DND-41 (cell line): ENCODE measurements at regions not wholly inside any gene's neighbourhood (a gene's known extent, or its start where the extent isn't known, plus 50 kb on each side); places are given as distances from the start of the nearest gene placed in this dataset.
"Not testable (repeated sequence)": the region's sequence is repeated elsewhere in the genome, so short reads cannot be mapped to it uniquely, and the experiment has no call there.

Experiments used
- ATAC-seq: fragments of 200-7000 bp; cut with Tn5 transposase; 3 replicates; pipeline ENCODE4 v1.9.1; 2021; ENCODE audit warnings: low read depth; ENCODE audit not compliant: insufficient read depth
- DNase-seq: peaks from one replicate; pipeline ENCODE4 v3.0.0-alpha.2; 2020
- H2AFZ ChIP-seq: 2 replicates; pipeline ENCODE4 v1.6.0; 2012; ENCODE audit warnings: low read depth, low read length
- H3K27ac ChIP-seq: 2 replicates; pipeline ENCODE4 v1.5.1; 2012; ENCODE audit warnings: low read length, inconsistent platforms
- H3K27me3 ChIP-seq: fragments of 200-600 bp; sonication (generic); 2 replicates; pipeline ENCODE4 v1.6.0; 2012; ENCODE audit warnings: low read length, mild to moderate bottlenecking, inconsistent platforms; ENCODE audit not compliant: insufficient read depth, poor library complexity
- H3K36me3 ChIP-seq: 2 replicates; pipeline ENCODE4 v1.5.1; 2012; ENCODE audit warnings: low read length, inconsistent platforms; ENCODE audit not compliant: insufficient read depth
- H3K4me1 ChIP-seq: 2 replicates; pipeline ENCODE4 v1.5.1; 2012; ENCODE audit warnings: mild to moderate bottlenecking, low read length; ENCODE audit not compliant: insufficient read depth
- H3K4me2 ChIP-seq: 2 replicates; pipeline ENCODE4 v1.6.0; 2012; ENCODE audit warnings: mild to moderate bottlenecking, moderate library complexity, low read length, inconsistent platforms; ENCODE audit not compliant: insufficient read depth
- H3K4me3 ChIP-seq, 2 experiments: fragments of 200-600 bp in 1 of 2; shearing (Covaris generic) in 1 of 2; 2 replicates each; pipeline ENCODE4 v1.5.1; 2012 to 2016; ENCODE audit warnings: inconsistent platforms in 2 of 2, low read length in 2 of 2, mild to moderate bottlenecking in 2 of 2, low read depth in 1 of 2, moderate library complexity in 1 of 2
- H3K79me2 ChIP-seq: 2 replicates; pipeline ENCODE4 v1.6.0; 2012; ENCODE audit warnings: low read length, inconsistent platforms; ENCODE audit not compliant: insufficient read depth
- H3K9ac ChIP-seq: 2 replicates; pipeline ENCODE4 v1.6.0; 2012; ENCODE audit warnings: low read depth, mild to moderate bottlenecking, inconsistent platforms, low read length, moderate library complexity
- H3K9me3 ChIP-seq: 2 replicates; pipeline ENCODE4 v1.5.1; 2012; ENCODE audit warnings: low read length, moderate library complexity, mild to moderate bottlenecking, inconsistent platforms; ENCODE audit not compliant: insufficient read depth, severe bottlenecking
- H4K20me1 ChIP-seq: 2 replicates; pipeline ENCODE4 v1.6.0; 2012; ENCODE audit warnings: low read length; ENCODE audit not compliant: insufficient read depth
- CTCF ChIP-seq: IDR thresholded peaks from 2 replicates; pipeline ENCODE4 v1.5.1; 2012; ENCODE audit warnings: borderline replicate concordance, low read length, moderate library complexity, mild to moderate bottlenecking; ENCODE audit not compliant: poor library complexity, severe bottlenecking; ENCODE audit errors: extremely low read depth
- EZH2 ChIP-seq: IDR thresholded peaks from 3 replicates; pipeline ENCODE4 v1.6.1; 2012; ENCODE audit warnings: borderline replicate concordance, low read depth, mild to moderate bottlenecking, moderate library complexity, low read length, inconsistent platforms; ENCODE audit not compliant: severe bottlenecking

GRCh38 chr21:22804151-22804550, 1805.9 kb downstream of the NCAM2 start:
- H3K9me3 ChIP-seq = no peaks in the 10 kb centered on the region
- H3K4me1 ChIP-seq = no peaks in the 10 kb centered on the region
- H2AFZ ChIP-seq = no peak overlapping the region
- H3K27ac ChIP-seq = no peak overlapping the region
- H3K4me2 ChIP-seq = no peak overlapping the region
- H3K27me3 ChIP-seq = no peaks in the 10 kb centered on the region
- H3K36me3 ChIP-seq = no peaks in the 10 kb centered on the region
- no peaks in the 10 kb centered on the region for H4K20me1 ChIP-seq
- TF ChIP-seq EZH2 = no peak
- TF ChIP-seq CTCF = no peak
- no peak overlapping the region for H3K9ac ChIP-seq
- no peak for ATAC-seq
- no peaks in the 10 kb centered on the region for H3K79me2 ChIP-seq
- no peak overlapping the region for H3K4me3 ChIP-seq
- DNase-seq = no peak

GRCh38 chr21:22806278-22806677, 1808.1 kb downstream of the NCAM2 start:
- DNase-seq (no peak), ATAC-seq (no peak)
- H2AFZ ChIP-seq = no peak overlapping the region
- no peaks in the 10 kb centered on the region for H3K79me2 ChIP-seq
- H3K9ac ChIP-seq = no peak overlapping the region
- no peak overlapping the region for H3K4me3 ChIP-seq
- H3K4me1 ChIP-seq = no peaks in the 10 kb centered on the region
- H3K4me2 ChIP-seq = no peak overlapping the region
- no peaks in the 10 kb centered on the region for H3K36me3 ChIP-seq
- no peaks in the 10 kb centered on the region for H4K20me1 ChIP-seq
- H3K27me3 ChIP-seq = no peaks in the 10 kb centered on the region
- H3K27ac ChIP-seq = no peak overlapping the region
- H3K9me3 ChIP-seq = no peaks in the 10 kb centered on the region
- no peak for TF ChIP-seq EZH2
- no peak for TF ChIP-seq CTCF

GRCh38 chr21:22813201-22813600, 1815.0 kb downstream of the NCAM2 start:
- no peaks in the 10 kb centered on the region for H3K36me3 ChIP-seq
- no peaks in the 10 kb centered on the region for H4K20me1 ChIP-seq
- DNase-seq = no peak
- H3K27ac ChIP-seq = no peak overlapping the region
- no peak overlapping the region for H2AFZ ChIP-seq
- H3K9me3 ChIP-seq = no peaks in the 10 kb centered on the region
- no peak overlapping the region for H3K4me2 ChIP-seq
- H3K4me3 ChIP-seq = no peak overlapping the region
- no peak overlapping the region for H3K9ac ChIP-seq
- no peak for TF ChIP-seq CTCF
- H3K79me2 ChIP-seq = no peaks in the 10 kb centered on the region
- ATAC-seq = no peak
- no peaks in the 10 kb centered on the region for H3K27me3 ChIP-seq
- H3K4me1 ChIP-seq = no peaks in the 10 kb centered on the region

GRCh38 chr21:22818681-22819485, 1820.7 kb downstream of the NCAM2 start:
- H3K36me3 ChIP-seq, H3K27me3 ChIP-seq, H3K4me3 ChIP-seq, H3K9ac ChIP-seq, H3K4me1 ChIP-seq, ATAC-seq, H4K20me1 ChIP-seq, H3K79me2 ChIP-seq, DNase-seq, H2AFZ ChIP-seq, H3K4me2 ChIP-seq, H3K27ac ChIP-seq, H3K9me3 ChIP-seq: not testable (repeated sequence)
